Heart left ventricle (tissue), 16 donors: ENCODE measurements at regions not wholly inside any gene's neighbourhood (a gene's known extent, or its start where the extent isn't known, plus 50 kb on each side); places are given as distances from the start of the nearest gene placed in this dataset.

ENCODE experiments used
- ATAC-seq, 4 donors: fragments of 200-7000 bp; cut with Tn5 transposase; one replicate each; pipeline ENCODE4 v1.9.1; 2020 to 2022; ENCODE audit warnings: moderate library complexity in 4 of 4, mild to moderate bottlenecking in 3 of 4, moderate number of reproducible peaks in 1 of 4
- DNase-seq, 5 donors: peaks; one replicate each; pipeline ENCODE4 v3.0.0-alpha.2; 2020
- H3K27ac ChIP-seq, 12 donors: fragments of 200-600 bp; sonication (generic) in 4 of 12; one replicate each; pipeline versions ENCODE4 v1.5.0 to v1.8.0; 2016 to 2022; ENCODE audit warnings: mild to moderate bottlenecking in 2 of 12
- H3K27me3 ChIP-seq, 9 donors: fragments of 200-600 bp; sonication (generic) in 2 of 9; one replicate each; pipeline versions ENCODE4 v1.5.1 to v1.8.0; 2016 to 2022; ENCODE audit warnings: mild to moderate bottlenecking in 3 of 9
- H3K36me3 ChIP-seq, 9 donors: fragments of 200-600 bp; sonication (generic) in 2 of 9; one replicate each; pipeline versions ENCODE4 v1.5.0 to v1.8.0; 2018 to 2022; ENCODE audit warnings: mild to moderate bottlenecking in 2 of 9
- H3K4me1 ChIP-seq, 12 donors: fragments of 200-600 bp; sonication (generic) in 4 of 12; one replicate each; pipeline versions ENCODE4 v1.5.0 to v1.8.0; 2016 to 2022; ENCODE audit warnings: mild to moderate bottlenecking in 3 of 12
- H3K4me3 ChIP-seq, 12 donors: fragments of 200-600 bp; sonication (generic) in 4 of 12; one replicate each; pipeline versions ENCODE4 v1.5.0 to v1.8.0; 2017 to 2022; ENCODE audit warnings: mild to moderate bottlenecking in 9 of 12, moderate library complexity in 4 of 12
- H3K9me3 ChIP-seq, 12 donors: fragments of 200-600 bp; sonication (generic) in 4 of 12; one replicate each; pipeline versions ENCODE4 v1.5.0 to v1.8.0; 2016 to 2022; ENCODE audit warnings: mild to moderate bottlenecking in 1 of 12
- POLR2A ChIP-seq, 2 donors: fragments of 450-650 bp; IDR thresholded peaks; one replicate each; pipeline ENCODE4 v1.6.1; 2017; ENCODE audit warnings: antibody characterized with exemption in 2 of 2, mild to moderate bottlenecking in 2 of 2, moderate library complexity in 2 of 2
- WGBS, 4 donors: extraction: QIAGEN DNeasy Blood & Tissue Kit in 2 of 4; methylation state at CpG; one replicate each; pipeline versions ENCODE4 v1.1.5 to v1.1.7; 2013 to 2018; 5-methylcytosine and 5-hydroxymethylcytosine counted together
- intact Hi-C, 10 donors: fragments of 100-400 bp; cut with DNase I; formaldehyde crosslinking; loops; one replicate each; pipeline versions ENCODE4 v1.11.1 to v1.14.2; 2022
- TF ChIP-seq, protein P1 (sequence below), 12 donors: fragments of 200-600 bp; sonication (generic) in 4 of 12; IDR thresholded peaks; one replicate each; pipeline versions ENCODE4 v1.5.0 to v1.8.0; 2018 to 2022; ENCODE audit warnings: antibody characterized with exemption in 12 of 12, mild to moderate bottlenecking in 5 of 12
- donor health status: ischemic (EF 13 %, LVEDD 7.1; RV severe dilation, severe dysfunction).
- donor health status: healthy with polysubstance abuse.
- donor health status: DM: no; HTN: yes; CAD: no.
- donor health status: DM: no; HTN: no; CAD: no.
- donor health status: ischemic (EF 25% LVEDD 6.9; RV normal size, moderate dysfunction).
- donor health status: ischemic (EF 25% LVEDD 5.7; RV mildly dilated, moderate dysfunction).
- donor health status: healthy.
- donor health status: DM: yes; HTN: yes; CAD: no.
- donor health status: ischemic (EF 35%, LVEDD 5.7; RV mildly dilated, moderate dysfunction).
- donor health status: nonischemic (EF 11% LVEDD 7.7; RV severe dilation, severe dysfunction).
- donor health status: DM: yes; HTN: yes; CAD: no.
- donor health status: PGD.
- donor health status: ischemic (EF 29% LVEDD 5.4; RV normal size, mild dysfunction).
- donor health status: nonischemic (EF 23%, LVEDD 6.1; RV moderate dilation, normal function).

- Histone ChIP-seq H3K27me3 (no peaks in the 10 kb centered on the region), H3K4me1 (no peaks in the 10 kb centered on the region), H3K4me3 (no peak overlapping the region), H3K27ac (no peak overlapping the region), H3K36me3 (no peaks in the 10 kb centered on the region), H3K9me3 (no peaks in the 10 kb centered on the region)
- intact Hi-C loops: no loop called here
- ATAC-seq (no peak), DNase-seq (no peak)
- TF ChIP-seq POLR2A (IDR thresholded peaks at IDR 0.05): no peak
- WGBS, 4 donors: 72 to 78% (median 74%) methylated on average over 2 of the region's 2 CpGs
These were observed 126.7 kb downstream of the TUSC7 start for GRCh38 chr3:116836286-116836685.

DNA sequence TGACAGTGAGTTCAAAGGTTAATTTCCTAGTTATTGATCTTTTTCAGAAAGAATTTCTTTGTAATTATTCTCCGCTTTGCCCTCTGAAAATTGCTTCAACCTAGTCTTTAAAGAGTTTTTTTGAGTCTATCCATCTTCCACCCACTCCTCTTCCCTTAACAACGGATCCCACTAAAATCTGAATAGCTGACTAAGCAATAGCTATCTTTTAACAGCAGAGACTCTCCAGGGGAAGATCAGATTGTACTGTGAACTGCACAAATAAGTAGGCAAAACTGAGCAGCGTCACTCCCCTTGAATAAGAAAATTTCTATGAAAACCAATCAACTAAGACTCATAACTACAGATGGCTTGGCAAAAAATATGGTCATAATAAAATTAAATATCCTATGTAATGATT, 127.9 kb downstream of the TUSC7 start:
- Histone ChIP-seq H3K27me3 (no peaks in the 10 kb centered on the region), H3K4me1 (no peaks in the 10 kb centered on the region), H3K27ac (no peak overlapping the region), H3K9me3 (no peaks in the 10 kb centered on the region), H3K4me3 (no peak overlapping the region), H3K36me3 (no peaks in the 10 kb centered on the region)
- DNase-seq (no peak), ATAC-seq (no peak)
- WGBS, 4 donors: 62 to 70% (median 65%) methylated on average over 3 of the region's 3 CpGs
- intact Hi-C loops: no loop called here
- no peak for TF ChIP-seq POLR2A (IDR thresholded peaks at IDR 0.05)
- TF ChIP-seq, protein P1, sequence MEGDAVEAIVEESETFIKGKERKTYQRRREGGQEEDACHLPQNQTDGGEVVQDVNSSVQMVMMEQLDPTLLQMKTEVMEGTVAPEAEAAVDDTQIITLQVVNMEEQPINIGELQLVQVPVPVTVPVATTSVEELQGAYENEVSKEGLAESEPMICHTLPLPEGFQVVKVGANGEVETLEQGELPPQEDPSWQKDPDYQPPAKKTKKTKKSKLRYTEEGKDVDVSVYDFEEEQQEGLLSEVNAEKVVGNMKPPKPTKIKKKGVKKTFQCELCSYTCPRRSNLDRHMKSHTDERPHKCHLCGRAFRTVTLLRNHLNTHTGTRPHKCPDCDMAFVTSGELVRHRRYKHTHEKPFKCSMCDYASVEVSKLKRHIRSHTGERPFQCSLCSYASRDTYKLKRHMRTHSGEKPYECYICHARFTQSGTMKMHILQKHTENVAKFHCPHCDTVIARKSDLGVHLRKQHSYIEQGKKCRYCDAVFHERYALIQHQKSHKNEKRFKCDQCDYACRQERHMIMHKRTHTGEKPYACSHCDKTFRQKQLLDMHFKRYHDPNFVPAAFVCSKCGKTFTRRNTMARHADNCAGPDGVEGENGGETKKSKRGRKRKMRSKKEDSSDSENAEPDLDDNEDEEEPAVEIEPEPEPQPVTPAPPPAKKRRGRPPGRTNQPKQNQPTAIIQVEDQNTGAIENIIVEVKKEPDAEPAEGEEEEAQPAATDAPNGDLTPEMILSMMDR (IDR thresholded peaks at IDR 0.05): no peak

DNA sequence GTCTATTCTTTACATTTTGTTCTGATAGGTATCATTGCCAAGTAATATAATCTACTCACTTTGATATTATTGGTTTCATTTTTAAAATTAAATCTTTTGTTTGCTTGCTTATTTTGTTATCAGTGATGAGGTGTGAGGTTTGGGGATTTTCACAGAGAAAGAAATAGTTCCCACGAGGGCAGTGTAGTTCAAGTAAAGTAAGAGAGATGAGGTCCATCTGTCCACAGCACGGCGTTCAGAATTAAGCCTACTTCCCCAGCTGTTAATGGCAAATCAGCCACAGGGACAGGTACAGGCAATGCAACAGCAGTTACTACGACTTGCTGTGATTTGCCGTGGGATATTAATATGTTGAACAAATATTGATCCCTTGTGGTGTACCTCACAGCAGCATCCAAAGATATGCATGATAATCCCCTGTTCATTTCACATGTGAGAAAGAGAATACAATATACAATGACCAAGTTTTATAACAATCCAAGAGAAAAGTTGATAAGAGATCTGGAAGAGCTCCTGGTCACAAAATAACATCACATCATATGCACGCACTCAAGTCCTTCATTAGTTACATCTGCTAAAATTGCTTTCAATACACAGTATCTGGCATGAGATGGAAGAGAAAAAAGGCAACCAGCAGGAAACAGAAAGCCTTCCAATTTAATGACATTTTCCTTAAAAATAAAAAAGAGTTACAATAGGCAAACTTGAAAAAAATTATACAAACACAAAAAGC, 131.6 kb downstream of the TUSC7 start:
- no peak overlapping the region for H3K4me3 ChIP-seq
- DNase-seq (no peak), ATAC-seq (no peak)
- intact Hi-C loops: no loop called here
- no peaks in the 10 kb centered on the region for H3K36me3 ChIP-seq
- H3K27ac ChIP-seq: no peak overlapping the region
- H3K9me3 ChIP-seq: no peaks in the 10 kb centered on the region
- TF ChIP-seq, protein P1 (IDR thresholded peaks at IDR 0.05): no peak
- TF ChIP-seq POLR2A (IDR thresholded peaks at IDR 0.05): no peak
- H3K27me3 ChIP-seq: no peaks in the 10 kb centered on the region
- no peaks in the 10 kb centered on the region for H3K4me1 ChIP-seq
- 60 to 70% (median 67%) methylated on average over 6 of the region's 6 CpGs for WGBS, 4 donors

- H3K9me3 ChIP-seq: no peaks in the 10 kb centered on the region
- no peak overlapping the region for H3K27ac ChIP-seq
- H3K4me3 ChIP-seq: no peak overlapping the region
- H3K36me3 ChIP-seq: no peaks in the 10 kb centered on the region
- DNase-seq: no peak
- intact Hi-C loops: no loop called here
- no peak for ATAC-seq
- 29 to 35% (median 34%) methylated on average over 2 of the region's 2 CpGs for WGBS, 4 donors
- no peak for TF ChIP-seq POLR2A (IDR thresholded peaks at IDR 0.05)
- TF ChIP-seq, protein P1 (IDR thresholded peaks at IDR 0.05): no peak
- no peaks in the 10 kb centered on the region for H3K4me1 ChIP-seq
- H3K27me3 ChIP-seq: no peaks in the 10 kb centered on the region
These were observed 132.8 kb downstream of the TUSC7 start for GRCh38 chr3:116842254-116842957.
